Activated B cell treated with CpG ODN at 0.5 μM for 24 hours (primary cell): ENCODE measurements at regions not wholly inside any gene's neighbourhood (a gene's known extent, or its start where the extent isn't known, plus 50 kb on each side); places are given as distances from the start of the nearest gene placed in this dataset.

Experiments
- ATAC-seq: fragments of 200-7000 bp; cut with Tn5 transposase; one replicate; pipeline ENCODE4 v1.10.0; 2021; ENCODE audit warnings: low read depth, mild to moderate bottlenecking, moderate library complexity
- CTCF ChIA-PET: fragments of 350-600 bp; sonication (Branson Sonifier 250); formaldehyde crosslinking; loops from one replicate; lab custom pipeline; 2021; ENCODE audit warnings: antibody characterized with exemption; lab: Charles Lee
- POLR2A ChIA-PET: fragments of 350-600 bp; sonication (Branson Sonifier 250); formaldehyde crosslinking; loops from one replicate; lab custom pipeline; 2021; ENCODE audit warnings: antibody characterized with exemption; lab: Charles Lee
- DNase-seq: peaks from one replicate; pipeline ENCODE4 v3.0.0; 2022
- H3K27ac Mint-ChIP-seq: one replicate; pipeline ENCODE4 v1.8.0; 2020; ENCODE audit warnings: mixed read lengths
- H3K27me3 Mint-ChIP-seq: one replicate; pipeline ENCODE4 v1.8.0; 2021; ENCODE audit warnings: mixed read lengths
- H3K36me3 Mint-ChIP-seq: one replicate; pipeline ENCODE4 v1.8.0; 2021; ENCODE audit warnings: low read depth, mixed read lengths
- H3K4me1 Mint-ChIP-seq: one replicate; pipeline ENCODE4 v1.8.0; 2021; ENCODE audit warnings: mixed read lengths
- H3K4me3 Mint-ChIP-seq: one replicate; pipeline ENCODE4 v1.8.0; 2020; ENCODE audit warnings: mild to moderate bottlenecking, mixed read lengths
- H3K9me3 Mint-ChIP-seq: one replicate; pipeline ENCODE4 v1.8.0; 2020; ENCODE audit warnings: mixed read lengths
- intact Hi-C: fragments of 100-400 bp; cut with micrococcal nuclease; formaldehyde crosslinking; loops from one replicate; pipeline ENCODE4 v1.15.1; 2024
- TF ChIP-seq, protein P1 (sequence below): fragments of 200-600 bp; IDR thresholded peaks from one replicate; pipeline ENCODE4 v1.8.0; 2022; ENCODE audit warnings: antibody characterized with exemption, mild to moderate bottlenecking

DNA sequence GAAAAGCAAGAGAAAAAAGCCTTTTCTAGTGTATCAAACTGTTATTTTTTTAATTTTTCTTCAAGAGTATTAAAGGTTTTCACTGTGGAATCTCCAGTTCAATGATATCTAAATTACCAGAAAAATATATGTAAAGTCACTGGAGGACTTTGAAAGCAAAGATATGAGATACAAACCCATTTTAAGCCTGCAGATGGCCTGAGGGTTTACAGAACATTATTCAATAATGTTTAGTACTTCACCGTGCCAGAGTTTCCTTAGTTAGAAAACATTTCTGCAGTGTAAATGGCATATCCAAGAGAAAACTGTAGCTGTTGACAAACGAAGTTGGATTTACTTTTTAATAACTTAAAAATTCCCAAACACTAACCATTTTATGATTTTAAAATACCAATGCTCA lies 529.4 kb upstream of the AGTR1 start:
- ATAC-seq (no peak), DNase-seq (no peak)
- Mint-ChIP-seq H3K9me3 (no peaks in the 10 kb centered on the region), H3K27me3 (no peaks in the 10 kb centered on the region), H3K27ac (no peak overlapping the region), H3K4me3 (no peak overlapping the region), H3K4me1 (no peaks in the 10 kb centered on the region), H3K36me3 (no peaks in the 10 kb centered on the region)
- TF ChIP-seq, protein P1, sequence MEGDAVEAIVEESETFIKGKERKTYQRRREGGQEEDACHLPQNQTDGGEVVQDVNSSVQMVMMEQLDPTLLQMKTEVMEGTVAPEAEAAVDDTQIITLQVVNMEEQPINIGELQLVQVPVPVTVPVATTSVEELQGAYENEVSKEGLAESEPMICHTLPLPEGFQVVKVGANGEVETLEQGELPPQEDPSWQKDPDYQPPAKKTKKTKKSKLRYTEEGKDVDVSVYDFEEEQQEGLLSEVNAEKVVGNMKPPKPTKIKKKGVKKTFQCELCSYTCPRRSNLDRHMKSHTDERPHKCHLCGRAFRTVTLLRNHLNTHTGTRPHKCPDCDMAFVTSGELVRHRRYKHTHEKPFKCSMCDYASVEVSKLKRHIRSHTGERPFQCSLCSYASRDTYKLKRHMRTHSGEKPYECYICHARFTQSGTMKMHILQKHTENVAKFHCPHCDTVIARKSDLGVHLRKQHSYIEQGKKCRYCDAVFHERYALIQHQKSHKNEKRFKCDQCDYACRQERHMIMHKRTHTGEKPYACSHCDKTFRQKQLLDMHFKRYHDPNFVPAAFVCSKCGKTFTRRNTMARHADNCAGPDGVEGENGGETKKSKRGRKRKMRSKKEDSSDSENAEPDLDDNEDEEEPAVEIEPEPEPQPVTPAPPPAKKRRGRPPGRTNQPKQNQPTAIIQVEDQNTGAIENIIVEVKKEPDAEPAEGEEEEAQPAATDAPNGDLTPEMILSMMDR, result no peak
- intact Hi-C loops, result no loop called here
- POLR2A ChIA-PET, result no interaction called here
- CTCF ChIA-PET, result no interaction called here

DNA sequence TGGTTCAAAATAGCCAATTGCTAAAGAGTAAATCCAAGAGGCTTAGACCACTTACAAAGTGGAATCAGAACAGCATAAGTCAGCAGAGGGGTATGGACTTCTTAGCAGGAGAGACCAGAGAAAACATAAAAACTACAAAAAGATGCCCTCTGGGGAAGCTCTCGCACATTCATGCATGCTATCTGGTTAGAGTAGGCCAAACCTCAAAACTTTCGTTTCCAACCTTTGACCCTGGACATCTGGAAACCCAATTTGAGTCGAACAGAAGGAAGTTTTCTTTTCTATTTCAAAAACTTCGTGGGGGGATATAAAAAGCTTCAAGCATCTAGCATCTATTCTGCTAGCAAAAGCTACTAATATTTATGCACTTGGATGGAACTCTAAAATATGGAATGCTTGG lies 523.9 kb upstream of the AGTR1 start:
- ChIA-PET CTCF (no interaction called here), POLR2A (no interaction called here)
- no peak overlapping the region for H3K27ac Mint-ChIP-seq
- no peaks in the 10 kb centered on the region for H3K4me1 Mint-ChIP-seq
- TF ChIP-seq, protein P1, result no peak
- no peaks in the 10 kb centered on the region for H3K36me3 Mint-ChIP-seq
- no peaks in the 10 kb centered on the region for H3K9me3 Mint-ChIP-seq
- H3K27me3 Mint-ChIP-seq, result no peaks in the 10 kb centered on the region
- ATAC-seq (no peak), DNase-seq (no peak)
- no peak overlapping the region for H3K4me3 Mint-ChIP-seq
- intact Hi-C loops, result no loop called here

DNA sequence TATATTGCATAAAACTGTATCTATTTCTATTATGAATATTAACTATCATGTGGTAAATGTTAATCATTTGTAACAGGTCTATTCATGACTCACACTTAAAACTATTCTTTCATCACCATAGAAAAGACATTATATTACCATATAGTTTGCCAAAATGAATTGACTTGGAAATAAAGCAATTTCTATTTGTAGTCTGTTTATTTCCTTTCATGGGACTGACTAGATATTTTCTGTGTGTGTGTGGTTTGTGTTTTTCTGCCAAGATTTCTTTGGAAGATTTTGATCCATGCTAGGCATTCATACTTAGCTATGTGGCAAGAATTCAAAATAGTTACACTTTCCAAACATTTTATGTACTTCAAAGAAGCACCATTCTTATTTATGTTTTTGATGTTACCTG lies 522.5 kb upstream of the AGTR1 start:
- no peaks in the 10 kb centered on the region for H3K36me3 Mint-ChIP-seq
- H3K4me3 Mint-ChIP-seq, result no peak overlapping the region
- no peaks in the 10 kb centered on the region for H3K4me1 Mint-ChIP-seq
- DNase-seq, result no peak
- ChIA-PET CTCF (no interaction called here), POLR2A (no interaction called here)
- no peaks in the 10 kb centered on the region for H3K27me3 Mint-ChIP-seq
- ATAC-seq, result no peak
- no peaks in the 10 kb centered on the region for H3K9me3 Mint-ChIP-seq
- H3K27ac Mint-ChIP-seq, result no peak overlapping the region
- intact Hi-C loops, result no loop called here
- TF ChIP-seq, protein P1, result no peak

DNA sequence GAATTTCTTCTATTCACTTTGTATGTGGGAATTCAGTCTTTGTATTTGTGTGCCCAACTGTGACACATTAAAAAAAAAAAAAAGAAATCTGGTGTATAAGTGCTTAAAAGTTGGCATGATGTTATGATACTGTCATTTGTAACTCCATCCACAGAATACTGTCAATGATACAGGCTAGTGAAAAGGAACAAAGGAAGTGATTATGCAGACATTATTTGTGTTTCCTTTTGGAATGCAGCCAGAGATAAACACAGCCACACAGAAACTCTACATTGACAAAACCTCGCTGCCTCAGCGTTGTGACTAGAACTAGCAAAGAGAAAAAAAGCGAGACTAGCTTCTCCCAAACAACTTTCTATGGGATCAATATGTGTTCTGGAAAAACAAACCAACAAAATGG lies 519.2 kb upstream of the AGTR1 start:
- Mint-ChIP-seq H3K4me1 (no peaks in the 10 kb centered on the region), H3K4me3 (no peak overlapping the region), H3K27me3 (no peaks in the 10 kb centered on the region), H3K36me3 (no peaks in the 10 kb centered on the region), H3K27ac (no peak overlapping the region), H3K9me3 (no peaks in the 10 kb centered on the region)
- ChIA-PET CTCF (no interaction called here), POLR2A (no interaction called here)
- TF ChIP-seq, protein P1, result no peak
- intact Hi-C loops, result no loop called here
- ATAC-seq (no peak), DNase-seq (no peak)

DNA sequence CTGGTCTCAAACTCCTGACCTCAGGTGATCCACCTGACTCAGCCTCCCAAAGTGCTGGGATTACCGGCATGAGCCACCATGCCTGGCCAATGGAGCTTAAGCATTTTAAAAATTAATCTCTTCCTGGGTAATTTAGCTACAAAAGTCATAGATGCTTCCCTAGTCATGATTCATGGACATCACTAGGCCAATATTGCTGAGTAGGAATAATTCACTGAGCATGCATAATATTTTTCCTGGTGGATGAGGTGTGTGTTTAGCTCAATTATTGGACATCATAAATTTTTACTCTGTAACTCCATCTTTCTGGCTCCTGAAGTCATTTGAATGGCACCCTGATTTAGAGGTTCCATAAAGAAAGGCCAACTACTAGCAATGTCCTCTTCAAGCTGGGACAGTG lies 512.9 kb upstream of the AGTR1 start:
- TF ChIP-seq, protein P1, result no peak
- CTCF ChIA-PET, result no interaction called here
- DNase-seq (no peak), ATAC-seq (no peak)
- POLR2A ChIA-PET, result no interaction called here
- Mint-ChIP-seq H3K4me3 (no peak overlapping the region), H3K27ac (no peak overlapping the region), H3K27me3 (no peaks in the 10 kb centered on the region), H3K4me1 (no peaks in the 10 kb centered on the region), H3K36me3 (no peaks in the 10 kb centered on the region), H3K9me3 (no peaks in the 10 kb centered on the region)
- intact Hi-C loops, result no loop called here
